ENCODE measurements at regions not wholly inside any gene's neighbourhood (a gene's known extent, or its start where the extent isn't known, plus 50 kb on each side); places are given as distances from the start of the nearest gene placed in this dataset.

GRCh38 chr6:167658106-167658505, 168.6 kb upstream of the AFDN start:
- no peak for TF ChIP-seq CTCF (IDR thresholded peaks at IDR 0.05; ENCODE audit: insufficient read depth, low read length, severe bottlenecking)
- Histone ChIP-seq H3K36me3 (ENCODE audit: control insufficient read depth, insufficient read depth, low read length) (no peaks in the 10 kb centered on the region), H3K27me3 (ENCODE audit: control insufficient read depth, insufficient read depth, low read length) (no peaks in the 10 kb centered on the region), H3K4me3 (ENCODE audit: low read depth, low read length) (no peak overlapping the region)
- no peak for DNase-seq (ENCODE audit: low read depth)
- FAIRE-seq, result no peak

DNA sequence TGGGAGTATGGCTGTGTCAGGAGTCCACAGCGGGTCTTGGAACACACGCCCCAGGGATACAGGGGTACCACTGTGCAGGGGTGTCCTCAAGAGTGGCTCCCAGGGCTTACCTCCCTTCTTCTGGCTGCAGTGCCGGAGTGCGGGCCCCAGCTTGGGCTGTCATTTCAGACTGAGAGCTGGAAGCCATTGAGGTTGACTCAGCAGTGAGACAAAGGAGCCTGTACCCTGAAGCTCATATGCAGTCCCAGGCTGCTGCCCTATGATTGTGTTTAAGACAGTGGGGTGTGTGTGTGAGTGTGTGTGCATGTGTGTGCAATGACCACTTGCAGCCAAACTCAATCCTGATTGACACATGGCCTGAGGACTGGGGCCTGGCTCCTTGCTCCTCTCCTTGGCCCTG, 167.7 kb upstream of the AFDN start:
- TF ChIP-seq CTCF (IDR thresholded peaks at IDR 0.05; ENCODE audit: insufficient read depth, low read length, severe bottlenecking), result no peak

GRCh38 chr6:167660424-167660823, 166.3 kb upstream of the AFDN start:
- Histone ChIP-seq H3K4me3 (ENCODE audit: low read depth, low read length) (no peak overlapping the region), H3K27me3 (ENCODE audit: control insufficient read depth, insufficient read depth, low read length) (no peaks in the 10 kb centered on the region), H3K36me3 (ENCODE audit: control insufficient read depth, insufficient read depth, low read length) (no peaks in the 10 kb centered on the region)
- no peak for DNase-seq (ENCODE audit: low read depth)
- no peak for FAIRE-seq
- TF ChIP-seq CTCF (IDR thresholded peaks at IDR 0.05; ENCODE audit: insufficient read depth, low read length, severe bottlenecking), result no peak

More for the DNA sequence above, 167.7 kb upstream of the AFDN start:
- Histone ChIP-seq H3K27me3 (ENCODE audit: control insufficient read depth, insufficient read depth, low read length) (no peaks in the 10 kb centered on the region), H3K4me3 (ENCODE audit: low read depth, low read length) (no peak overlapping the region), H3K36me3 (ENCODE audit: control insufficient read depth, insufficient read depth, low read length) (no peaks in the 10 kb centered on the region)
- FAIRE-seq (no peak), DNase-seq (ENCODE audit: low read depth) (no peak)

DNA sequence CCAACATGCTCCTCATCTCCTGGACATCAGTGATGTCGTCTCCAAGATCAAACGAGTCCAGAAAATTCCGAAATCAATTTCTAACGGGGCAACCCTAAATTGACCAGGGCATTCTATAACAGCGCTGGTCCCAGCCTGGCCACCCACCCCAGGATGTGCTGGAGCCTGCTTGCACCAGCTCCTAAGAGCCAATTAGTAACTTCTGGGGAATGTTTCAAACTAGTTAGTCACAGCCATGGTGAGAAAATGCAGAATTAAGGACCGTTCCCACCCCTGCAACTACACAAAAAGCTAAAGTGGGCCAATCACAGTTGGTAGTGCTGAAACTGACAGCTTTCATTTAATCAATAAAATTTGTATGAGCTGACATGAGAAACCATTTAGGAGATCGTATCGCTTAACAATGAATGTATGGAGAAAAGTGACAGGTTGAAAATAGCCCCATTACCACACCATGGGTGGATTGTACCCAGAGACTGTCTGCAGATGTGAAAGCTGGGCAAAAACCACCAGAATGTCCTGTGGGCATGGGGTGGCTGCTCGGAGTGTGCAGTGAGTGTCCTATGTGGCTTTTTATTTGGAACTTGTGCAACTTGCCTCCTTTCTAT, 165.7 kb upstream of the AFDN start:
- Histone ChIP-seq H3K4me3 (ENCODE audit: low read depth, low read length) (no peak overlapping the region), H3K36me3 (ENCODE audit: control insufficient read depth, insufficient read depth, low read length) (no peaks in the 10 kb centered on the region), H3K27me3 (ENCODE audit: control insufficient read depth, insufficient read depth, low read length) (no peaks in the 10 kb centered on the region)
- no peak for FAIRE-seq
- DNase-seq (ENCODE audit: low read depth), result peak; percentile 15
- TF ChIP-seq CTCF (IDR thresholded peaks at IDR 0.05; ENCODE audit: insufficient read depth, low read length, severe bottlenecking), result no peak

GRCh38 chr6:167661552-167662044, 165.1 kb upstream of the AFDN start:
- Histone ChIP-seq H3K4me3 (ENCODE audit: low read depth, low read length) (no peak overlapping the region), H3K27me3 (ENCODE audit: control insufficient read depth, insufficient read depth, low read length) (no peaks in the 10 kb centered on the region), H3K36me3 (ENCODE audit: control insufficient read depth, insufficient read depth, low read length) (no peaks in the 10 kb centered on the region)
- DNase-seq (ENCODE audit: low read depth), result no peak
- FAIRE-seq, result no peak
- no peak for TF ChIP-seq CTCF (IDR thresholded peaks at IDR 0.05; ENCODE audit: insufficient read depth, low read length, severe bottlenecking)
